ENCODE measurements at regions not wholly inside any gene's neighbourhood (a gene's known extent, or its start where the extent isn't known, plus 50 kb on each side); places are given as distances from the start of the nearest gene placed in this dataset.

GRCh38 chr1:17957588-17958267, 149.9 kb upstream of the IGSF21 start:
- DNase-seq (ENCODE audit: low spot score): no peak
- intact Hi-C loops (cut with DNase I): no loop called here

DNA sequence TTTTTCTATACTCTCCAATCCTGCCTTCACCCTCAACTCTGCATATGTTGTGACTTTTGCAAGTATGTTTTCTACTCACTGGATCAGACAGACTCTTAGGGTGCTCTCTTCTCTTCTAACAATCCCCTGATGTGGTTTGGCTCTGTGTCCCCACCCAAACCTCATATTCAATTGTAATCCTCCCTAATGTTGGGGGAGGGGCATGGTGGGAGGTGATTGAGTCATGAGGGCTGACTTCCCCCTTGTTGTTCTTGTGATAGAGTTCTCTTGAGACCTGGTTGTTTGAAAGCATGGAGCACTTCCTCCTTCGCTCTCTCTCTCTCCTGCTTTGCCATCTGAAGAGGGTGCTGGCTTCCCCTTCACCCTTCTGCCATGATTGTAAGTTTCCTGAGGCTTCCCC, 148.9 kb upstream of the IGSF21 start:
- no peak for DNase-seq (ENCODE audit: low spot score)
- intact Hi-C loops (cut with DNase I): no loop called here

DNA sequence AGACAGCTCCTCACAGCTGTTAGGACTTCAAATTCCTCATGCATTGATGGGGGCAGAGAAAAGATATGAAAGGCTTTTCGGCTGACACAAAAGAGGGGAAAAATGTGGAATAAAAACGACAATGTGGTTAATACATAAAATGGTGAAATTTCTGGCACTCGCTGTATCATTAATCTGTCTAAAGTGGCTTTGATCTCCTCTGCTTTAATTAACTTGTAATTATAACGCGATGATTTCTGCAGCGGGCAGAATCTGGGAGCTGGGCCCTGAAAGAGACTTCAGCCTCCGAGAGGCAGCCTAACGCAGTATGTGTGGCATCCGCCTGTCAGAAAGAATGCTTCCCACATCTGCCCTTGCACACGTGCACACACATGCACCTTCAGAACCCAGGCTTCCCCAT, 144.1 kb upstream of the IGSF21 start:
- DNase-seq (ENCODE audit: low spot score): no peak

GRCh38 chr1:17965515-17966100, 142.0 kb upstream of the IGSF21 start:
- DNase-seq (ENCODE audit: low spot score): no peak
- intact Hi-C loops (cut with DNase I): no loop called here

More for the DNA sequence above, 144.1 kb upstream of the IGSF21 start:
- intact Hi-C loops (cut with DNase I): no loop called here

- intact Hi-C loops (cut with DNase I): no loop called here
- DNase-seq (ENCODE audit: low spot score): no peak
These were observed 141.3 kb upstream of the IGSF21 start for GRCh38 chr1:17966341-17966740.

DNA sequence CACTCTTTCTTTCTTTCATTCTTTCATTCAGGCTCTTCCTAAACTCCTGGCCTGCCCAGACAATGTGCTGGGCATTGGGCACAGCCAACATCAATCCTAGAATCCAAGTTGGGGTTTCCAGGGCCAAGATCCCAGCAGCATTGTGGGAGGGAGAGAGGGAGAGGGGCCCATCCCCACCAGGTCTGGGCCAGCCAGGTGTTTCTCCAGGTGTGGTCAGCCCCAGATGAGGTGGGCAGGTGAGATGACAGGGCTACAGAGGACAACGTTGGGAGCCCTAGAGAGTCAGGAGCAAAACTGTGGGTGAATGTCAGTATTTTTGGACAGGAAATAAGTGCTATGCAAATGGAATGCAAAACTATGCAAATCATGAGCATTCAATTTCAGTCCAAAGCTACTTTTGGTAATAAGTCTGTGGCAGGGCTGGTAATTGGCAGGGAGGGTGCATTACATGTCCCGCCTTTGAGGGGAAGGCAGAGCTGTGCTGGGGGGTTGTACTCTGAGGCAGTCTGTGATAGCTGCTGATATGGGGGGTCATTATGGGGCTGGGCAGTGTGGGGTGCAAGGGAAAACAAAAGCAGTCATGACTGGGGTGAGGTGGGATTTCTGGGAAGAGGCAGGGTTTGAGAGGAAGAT, 139.9 kb upstream of the IGSF21 start:
- no peak for DNase-seq (ENCODE audit: low spot score)
- intact Hi-C loops (cut with DNase I): no loop called here

GRCh38 chr1:17970757-17971156, 136.8 kb upstream of the IGSF21 start:
- intact Hi-C loops (cut with DNase I): no loop called here
- no peak for DNase-seq (ENCODE audit: low spot score)

DNA sequence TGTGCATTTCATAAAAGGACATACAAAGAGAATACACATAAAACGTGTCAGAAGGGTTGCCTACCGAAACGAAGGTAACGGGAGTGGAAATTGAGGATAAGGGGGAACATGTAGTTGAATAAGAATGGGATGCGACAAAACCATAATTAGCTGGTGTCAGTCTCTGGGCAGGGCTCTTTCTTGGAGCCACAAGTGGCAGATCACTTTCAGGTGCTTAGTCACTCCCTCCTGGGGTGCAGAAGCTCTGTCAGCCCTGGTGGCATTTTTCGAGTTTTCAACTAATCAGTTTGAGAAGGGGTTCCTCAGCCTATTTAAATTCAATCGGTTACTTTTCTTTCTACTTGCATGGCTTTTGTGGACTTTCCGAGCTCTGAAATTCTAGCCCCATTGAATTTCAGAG, 133.9 kb upstream of the IGSF21 start:
- no peak for DNase-seq (ENCODE audit: low spot score)
- intact Hi-C loops (cut with DNase I): no loop called here

GRCh38 chr1:17976854-17977253, 130.7 kb upstream of the IGSF21 start:
- DNase-seq (ENCODE audit: low spot score): no peak
- intact Hi-C loops (cut with DNase I): no loop called here

- no peak for DNase-seq (ENCODE audit: low spot score)
- intact Hi-C loops (cut with DNase I): no loop called here
These were observed 129.6 kb upstream of the IGSF21 start for GRCh38 chr1:17978016-17978415.

DNA sequence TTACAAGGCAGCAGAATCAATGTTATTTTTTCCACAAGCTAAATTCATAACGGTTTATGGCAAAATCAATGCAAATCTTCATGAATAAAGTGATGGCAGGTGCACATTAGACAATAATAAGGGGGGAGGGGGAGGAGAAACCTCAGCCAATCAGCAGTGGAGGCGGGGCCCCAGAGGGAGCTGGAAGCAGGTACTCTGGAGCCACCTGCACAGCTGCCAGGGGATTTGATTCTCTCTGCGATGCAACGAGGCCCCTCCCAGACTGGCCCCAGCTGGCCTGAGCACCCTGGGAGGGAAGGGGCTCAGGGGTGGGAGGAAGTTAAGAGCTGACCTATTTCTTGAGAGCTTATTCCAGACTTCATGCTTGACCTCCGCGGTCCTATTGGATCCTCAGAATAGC, 127.8 kb upstream of the IGSF21 start:
- intact Hi-C loops (cut with DNase I): no loop called here
- DNase-seq (ENCODE audit: low spot score): no peak

DNA sequence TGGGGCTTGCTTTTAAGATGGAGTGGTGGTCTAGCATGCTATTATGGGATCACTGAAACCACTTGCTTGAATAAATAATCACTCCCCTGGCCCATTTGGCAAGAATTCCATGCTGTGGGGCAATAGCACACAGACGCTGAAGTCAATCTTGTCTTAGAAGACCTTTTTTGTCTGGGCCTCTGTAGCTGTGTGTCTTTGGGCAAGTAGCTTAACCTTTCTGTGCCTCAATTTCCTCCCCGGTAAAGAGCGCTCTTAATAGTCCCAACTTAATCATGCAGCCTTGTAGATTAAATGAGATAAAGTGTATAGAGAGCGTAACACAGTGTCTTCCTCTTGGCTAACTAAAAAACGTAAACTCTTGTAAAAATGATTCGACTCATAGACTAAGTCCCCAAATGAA, 125.4 kb upstream of the IGSF21 start:
- intact Hi-C loops (cut with DNase I): no loop called here
- DNase-seq (ENCODE audit: low spot score): no peak

- intact Hi-C loops (cut with DNase I): no loop called here
- no peak for DNase-seq (ENCODE audit: low spot score)
These were observed 123.0 kb upstream of the IGSF21 start for GRCh38 chr1:17984583-17984982.

GRCh38 chr1:17986156-17986555, 121.4 kb upstream of the IGSF21 start:
- no peak for DNase-seq (ENCODE audit: low spot score)
- intact Hi-C loops (cut with DNase I): no loop called here

- DNase-seq (ENCODE audit: low spot score): no peak
- intact Hi-C loops (cut with DNase I): no loop called here
These were observed 117.2 kb upstream of the IGSF21 start for GRCh38 chr1:17990401-17990800.

- intact Hi-C loops (cut with DNase I): no loop called here
- DNase-seq (ENCODE audit: low spot score): no peak
These were observed 115.6 kb upstream of the IGSF21 start for GRCh38 chr1:17991996-17992395.

GRCh38 chr1:17992800-17993199, 114.8 kb upstream of the IGSF21 start:
- DNase-seq (ENCODE audit: low spot score): no peak
- intact Hi-C loops (cut with DNase I): no loop called here

DNA sequence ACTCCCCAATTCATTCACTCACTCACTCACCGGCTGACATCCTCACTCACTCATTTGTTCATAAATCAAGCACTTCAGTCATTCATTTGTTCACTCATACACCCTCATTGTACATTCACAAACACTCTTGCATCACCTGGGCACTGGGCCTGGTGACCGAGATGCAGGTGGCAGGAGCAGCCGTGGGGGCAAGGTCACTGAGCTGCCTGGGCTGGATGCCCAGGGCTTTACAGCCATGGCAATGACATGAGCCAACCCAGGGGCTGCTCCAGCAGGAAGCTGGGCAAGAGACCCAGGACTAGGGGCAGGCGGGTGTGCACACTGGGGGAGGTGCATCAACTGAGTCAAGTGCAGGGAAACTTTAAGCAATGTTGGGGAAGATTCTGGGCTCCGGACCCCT, 113.6 kb upstream of the IGSF21 start:
- no peak for DNase-seq (ENCODE audit: low spot score)
- intact Hi-C loops (cut with DNase I): no loop called here

DNA sequence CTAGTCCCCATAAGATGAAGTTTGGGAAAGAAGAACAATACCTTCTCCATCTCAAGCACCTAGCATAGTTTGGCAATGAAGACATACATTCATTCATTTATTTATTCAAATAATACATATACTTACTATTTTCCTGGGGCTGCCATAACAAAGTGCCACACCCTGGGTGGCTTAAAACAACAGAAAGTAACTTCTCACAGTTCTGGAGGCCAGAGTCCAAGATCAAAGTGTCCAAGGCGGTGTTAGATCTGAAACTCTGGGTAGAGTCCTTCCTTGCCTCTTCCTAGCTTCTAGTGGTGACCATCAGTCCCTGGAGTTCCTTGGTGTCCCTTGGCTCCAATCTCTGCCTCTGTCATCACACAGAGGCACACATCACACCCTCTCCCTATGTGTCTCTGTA, 112.1 kb upstream of the IGSF21 start:
- intact Hi-C loops (cut with DNase I): no loop called here
- DNase-seq (ENCODE audit: low spot score): no peak

- intact Hi-C loops (cut with DNase I): no loop called here
- no peak for DNase-seq (ENCODE audit: low spot score)
These were observed 108.7 kb upstream of the IGSF21 start for GRCh38 chr1:17998889-17999288.

DNA sequence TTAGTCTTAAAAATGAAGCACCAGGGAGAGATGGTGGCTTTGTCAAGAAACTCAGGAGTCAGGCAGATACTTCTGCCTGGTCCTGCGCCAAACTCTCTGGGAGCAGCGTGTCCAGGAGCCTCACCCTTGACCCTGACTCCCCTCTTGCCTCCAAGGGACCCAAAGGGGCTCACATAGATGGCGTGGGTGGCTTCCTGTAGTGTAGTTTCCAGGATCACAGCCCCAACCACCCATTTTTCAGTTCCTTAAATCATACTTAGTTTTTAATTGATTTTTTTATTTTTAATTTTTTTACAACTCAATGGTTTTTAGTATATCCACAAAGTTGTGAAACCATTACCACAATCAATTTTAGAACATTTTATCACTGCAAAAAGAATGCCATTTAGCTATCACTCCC, 107.7 kb upstream of the IGSF21 start:
- intact Hi-C loops (cut with DNase I): no loop called here
- DNase-seq (ENCODE audit: low spot score): no peak

Data from cardiac septum (tissue), 1 donor.